ENCODE measurements at regions not wholly inside any gene's neighbourhood (a gene's known extent, or its start where the extent isn't known, plus 50 kb on each side); places are given as distances from the start of the nearest gene placed in this dataset.

DNA sequence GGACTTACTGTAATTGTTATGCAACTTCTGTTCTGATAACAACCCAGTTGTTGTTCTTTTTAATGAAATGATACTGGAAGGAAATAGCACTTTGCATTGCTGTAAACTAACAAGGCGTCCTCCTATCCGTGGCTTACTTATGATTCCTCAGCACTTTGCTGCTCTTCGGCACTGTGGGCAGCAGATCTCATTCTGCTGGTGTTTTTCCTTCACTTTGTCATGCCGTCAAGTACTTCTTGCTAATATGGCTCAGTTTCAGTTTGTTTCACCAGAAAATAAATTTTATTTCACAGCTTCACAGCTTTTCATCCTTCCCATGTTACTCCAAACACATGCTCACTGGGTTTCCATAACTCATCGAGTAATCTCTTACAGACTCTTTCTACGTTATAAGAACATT, 289.3 kb downstream of the MEIS1 start:
- H3K9me3 Mint-ChIP-seq: no peaks in the 10 kb centered on the region

More for the DNA sequence above, 289.3 kb downstream of the MEIS1 start:
- H3K23me2 ChIP-seq (ENCODE audit: insufficient read length, low read depth, low read length, poor library complexity, severe bottlenecking): no peaks in the 10 kb centered on the region
- Mint-ChIP-seq H3K4me1 (peaks cover 12 to 15% of the 10 kb centered on the region in 2 experiments), H3K27me3 (ENCODE audit: low read depth) (no peaks in the 10 kb centered on the region), H3K36me3 (ENCODE audit: insufficient read depth in 1 of 3, low read depth in 3 of 3) (no peaks in the 10 kb centered on the region), H3K4me3 (no peak overlapping the region), H3K27ac (no peak overlapping the region)
- no peaks in the 10 kb centered on the region for H4K20me1 ChIP-seq (ENCODE audit: control insufficient read depth, insufficient read depth, insufficient read length)
- WGBS (ENCODE audit: extremely low coverage, insufficient read length, low lambda C conversion rate): no CpG with 5 or more reads among the region's 6 CpGs
- TF ChIP-seq, protein P1, sequence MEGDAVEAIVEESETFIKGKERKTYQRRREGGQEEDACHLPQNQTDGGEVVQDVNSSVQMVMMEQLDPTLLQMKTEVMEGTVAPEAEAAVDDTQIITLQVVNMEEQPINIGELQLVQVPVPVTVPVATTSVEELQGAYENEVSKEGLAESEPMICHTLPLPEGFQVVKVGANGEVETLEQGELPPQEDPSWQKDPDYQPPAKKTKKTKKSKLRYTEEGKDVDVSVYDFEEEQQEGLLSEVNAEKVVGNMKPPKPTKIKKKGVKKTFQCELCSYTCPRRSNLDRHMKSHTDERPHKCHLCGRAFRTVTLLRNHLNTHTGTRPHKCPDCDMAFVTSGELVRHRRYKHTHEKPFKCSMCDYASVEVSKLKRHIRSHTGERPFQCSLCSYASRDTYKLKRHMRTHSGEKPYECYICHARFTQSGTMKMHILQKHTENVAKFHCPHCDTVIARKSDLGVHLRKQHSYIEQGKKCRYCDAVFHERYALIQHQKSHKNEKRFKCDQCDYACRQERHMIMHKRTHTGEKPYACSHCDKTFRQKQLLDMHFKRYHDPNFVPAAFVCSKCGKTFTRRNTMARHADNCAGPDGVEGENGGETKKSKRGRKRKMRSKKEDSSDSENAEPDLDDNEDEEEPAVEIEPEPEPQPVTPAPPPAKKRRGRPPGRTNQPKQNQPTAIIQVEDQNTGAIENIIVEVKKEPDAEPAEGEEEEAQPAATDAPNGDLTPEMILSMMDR (conservative IDR thresholded peaks at IDR 0.05): no peak
- no peaks in the 10 kb centered on the region for H3K9me3 ChIP-seq (ENCODE audit: control insufficient read depth, low read depth, low read length)
- no peak overlapping the region for H3K9ac ChIP-seq (ENCODE audit: extremely low read depth, insufficient read length, low read length)
- no peak overlapping the region for H3K14ac ChIP-seq (ENCODE audit: insufficient read depth, low read length)
- H2BK12ac ChIP-seq (ENCODE audit: insufficient read length, low read depth, low read length): no peak overlapping the region
- no peak overlapping the region for H2AK5ac ChIP-seq (ENCODE audit: insufficient read length, low read length)
- H3K27ac ChIP-seq (ENCODE audit: insufficient read length, low read depth, low read length): no peak overlapping the region
- no peaks in the 10 kb centered on the region; the same call in 1 of the 2 replicates for H3K4me1 ChIP-seq (ENCODE audit: insufficient read depth, low read length)
- no peak overlapping the region for H2BK120ac ChIP-seq (ENCODE audit: low read depth, low read length, poor library complexity, severe bottlenecking)
- no peak overlapping the region for H2BK20ac ChIP-seq (ENCODE audit: low read depth, low read length, poor library complexity, severe bottlenecking)
- H3T11ph ChIP-seq (ENCODE audit: low read length): no peak overlapping the region
- no peak overlapping the region for H4K8ac ChIP-seq (replicated peaks; ENCODE audit: insufficient read length, low read depth, low read length)
- H3K18ac ChIP-seq (ENCODE audit: insufficient read length, low read depth, low read length): no peak overlapping the region
- H3K4me2 ChIP-seq (ENCODE audit: insufficient read depth, insufficient read length, low read length): no peak overlapping the region
- H2BK5ac ChIP-seq (ENCODE audit: insufficient read length, low read length): no peak overlapping the region
- no peak overlapping the region for H2BK15ac ChIP-seq (ENCODE audit: low read depth, low read length)
- no peak overlapping the region for H4K91ac ChIP-seq (ENCODE audit: insufficient read length, low read depth, low read length)
- no peak overlapping the region for H2AFZ ChIP-seq (ENCODE audit: low read length)
- DNase-seq: no peak
- no peaks in the 10 kb centered on the region for H3K27me3 ChIP-seq (ENCODE audit: insufficient read depth, low read length)
- H3K56ac ChIP-seq (ENCODE audit: insufficient read length, low read depth, low read length): no peak overlapping the region
- no peaks in the 10 kb centered on the region for H3K79me1 ChIP-seq (ENCODE audit: insufficient read depth, low read depth, low read length, poor library complexity, severe bottlenecking)
- no peak overlapping the region for H4K5ac ChIP-seq (ENCODE audit: insufficient read length, low read depth, low read length)
- H3K4ac ChIP-seq (ENCODE audit: low read depth, low read length): no peak overlapping the region
- H3K23ac ChIP-seq (ENCODE audit: insufficient read length, low read depth, low read length): no peak overlapping the region
- H3K79me2 ChIP-seq (ENCODE audit: insufficient read depth, low read length): no peaks in the 10 kb centered on the region

Measured in H9 (cell line).